Fibroblast of villous mesenchyme (primary cell): ENCODE measurements at regions not wholly inside any gene's neighbourhood (a gene's known extent, or its start where the extent isn't known, plus 50 kb on each side); places are given as distances from the start of the nearest gene placed in this dataset.

Experiments used
- DNase-seq: peaks from one replicate; pipeline ENCODE4 v3.0.0-alpha.2; 2010; ENCODE audit warnings: low read depth
- H3K4me3 ChIP-seq: 2 replicates; pipeline ENCODE4 v1.5.1; 2011; ENCODE audit warnings: low read depth, mild to moderate bottlenecking, low read length
- CTCF ChIP-seq: IDR thresholded peaks from 2 replicates; pipeline ENCODE4 v1.5.1; 2012; ENCODE audit warnings: low read depth, mild to moderate bottlenecking, low read length; ENCODE audit not compliant: insufficient read depth

DNA sequence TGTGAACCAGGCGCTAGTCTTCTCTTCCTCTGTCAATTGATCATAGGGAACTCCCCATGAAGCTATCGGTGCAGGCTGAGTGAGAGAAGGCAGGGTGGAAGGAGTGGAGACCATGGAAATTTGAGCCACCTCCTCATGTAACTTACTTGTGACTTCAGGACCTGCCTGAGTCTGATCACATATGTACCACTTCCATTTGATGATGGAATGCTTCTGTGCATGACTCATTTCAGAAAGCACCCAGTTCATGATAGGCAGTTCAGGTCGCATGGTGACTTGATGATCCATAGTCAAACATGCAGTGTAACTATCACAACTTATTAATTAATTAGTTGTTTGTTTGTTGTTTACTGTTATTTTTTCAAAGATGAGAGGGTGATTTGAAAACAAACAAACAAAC is 1296.7 kb downstream of the SUCLG1 start:
- TF ChIP-seq CTCF, result no peak
- H3K4me3 ChIP-seq, result no peak overlapping the region
- no peak for DNase-seq

GRCh38 chr2:83160571-83160970 is 1298.5 kb downstream of the SUCLG1 start:
- no peak overlapping the region for H3K4me3 ChIP-seq
- DNase-seq, result no peak
- no peak for TF ChIP-seq CTCF

- H3K4me3 ChIP-seq, result no peak overlapping the region
- no peak for DNase-seq
- no peak for TF ChIP-seq CTCF
These were observed 1303.3 kb downstream of the SUCLG1 start for GRCh38 chr2:83155826-83156225.

GRCh38 chr2:83143946-83144345 is 1315.1 kb downstream of the SUCLG1 start:
- DNase-seq, result no peak
- no peak overlapping the region for H3K4me3 ChIP-seq
- no peak for TF ChIP-seq CTCF

- no peak for DNase-seq
- H3K4me3 ChIP-seq, result no peak overlapping the region
- no peak for TF ChIP-seq CTCF
These were observed 1316.1 kb downstream of the SUCLG1 start for GRCh38 chr2:83142934-83143333.

DNA sequence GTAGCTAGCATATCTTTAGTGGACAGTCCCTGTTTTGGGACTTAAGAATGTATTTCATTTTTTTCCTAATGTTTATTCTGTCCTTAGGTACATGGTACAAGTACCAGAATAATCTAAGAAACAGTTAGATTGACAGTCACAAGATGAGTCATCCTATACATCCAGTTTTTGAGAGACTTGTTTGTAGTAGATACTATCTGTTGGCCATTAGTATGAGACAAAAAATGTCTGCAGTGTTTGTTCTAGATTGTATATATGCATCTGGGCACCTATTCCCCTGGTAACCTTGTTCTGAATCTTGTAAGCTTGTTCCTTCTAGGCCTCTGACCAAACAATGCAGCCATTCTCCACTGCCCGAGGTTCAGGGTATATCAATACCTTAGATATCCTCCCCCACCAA is 1343.5 kb downstream of the SUCLG1 start:
- TF ChIP-seq CTCF, result no peak
- H3K4me3 ChIP-seq, result no peak overlapping the region
- no peak for DNase-seq

DNA sequence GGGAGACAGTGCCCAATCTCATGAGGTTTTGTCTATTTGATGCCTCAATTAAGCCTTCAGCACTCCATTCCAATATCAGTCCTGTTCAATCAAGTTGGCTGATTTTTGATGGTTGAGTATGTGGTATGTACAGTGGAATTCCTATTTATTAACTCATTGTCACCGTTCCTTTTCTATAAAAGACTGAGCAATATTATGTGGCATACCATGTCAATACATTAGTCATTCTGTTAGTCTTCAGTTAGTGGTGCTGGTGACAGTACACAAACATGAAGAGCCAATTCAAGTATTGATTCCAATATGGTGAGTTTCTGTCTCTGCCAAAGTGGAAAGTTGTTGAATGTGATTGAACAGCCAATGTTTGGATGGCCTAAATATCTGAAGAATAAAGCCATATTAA is 1343.9 kb downstream of the SUCLG1 start:
- no peak for TF ChIP-seq CTCF
- no peak for DNase-seq
- H3K4me3 ChIP-seq, result no peak overlapping the region
